GM12874 (cell line): ENCODE measurements at regions not wholly inside any gene's neighbourhood (a gene's known extent, or its start where the extent isn't known, plus 50 kb on each side); places are given as distances from the start of the nearest gene placed in this dataset.

Experiments
- TF ChIP-seq, protein P1 (sequence below): IDR thresholded peaks from 2 replicates; pipeline ENCODE4 v1.5.1; 2011; ENCODE audit warnings: low read depth, mild to moderate bottlenecking, control low read depth, low read length, moderate library complexity; ENCODE audit not compliant: insufficient read depth

DNA sequence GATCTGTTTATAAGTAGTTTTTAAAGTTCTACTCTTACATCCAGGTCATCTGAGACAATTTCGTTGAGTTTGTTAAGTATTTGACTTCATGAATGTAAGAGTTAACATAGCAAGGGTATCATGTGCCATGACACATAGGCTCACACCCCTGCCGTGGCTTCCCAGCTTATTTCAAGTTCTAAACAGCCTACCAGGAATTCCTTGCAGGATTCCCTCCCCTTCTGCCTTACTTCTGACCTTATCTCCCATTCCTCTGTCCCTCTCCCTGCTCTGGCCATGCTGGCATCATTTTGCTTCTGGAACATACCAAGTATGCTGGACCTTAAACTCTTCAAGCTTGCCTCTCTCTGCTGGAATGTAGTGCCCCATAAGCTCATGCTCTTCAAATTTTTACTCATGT, 369.9 kb upstream of the PCDH7 start:
- TF ChIP-seq, protein P1, sequence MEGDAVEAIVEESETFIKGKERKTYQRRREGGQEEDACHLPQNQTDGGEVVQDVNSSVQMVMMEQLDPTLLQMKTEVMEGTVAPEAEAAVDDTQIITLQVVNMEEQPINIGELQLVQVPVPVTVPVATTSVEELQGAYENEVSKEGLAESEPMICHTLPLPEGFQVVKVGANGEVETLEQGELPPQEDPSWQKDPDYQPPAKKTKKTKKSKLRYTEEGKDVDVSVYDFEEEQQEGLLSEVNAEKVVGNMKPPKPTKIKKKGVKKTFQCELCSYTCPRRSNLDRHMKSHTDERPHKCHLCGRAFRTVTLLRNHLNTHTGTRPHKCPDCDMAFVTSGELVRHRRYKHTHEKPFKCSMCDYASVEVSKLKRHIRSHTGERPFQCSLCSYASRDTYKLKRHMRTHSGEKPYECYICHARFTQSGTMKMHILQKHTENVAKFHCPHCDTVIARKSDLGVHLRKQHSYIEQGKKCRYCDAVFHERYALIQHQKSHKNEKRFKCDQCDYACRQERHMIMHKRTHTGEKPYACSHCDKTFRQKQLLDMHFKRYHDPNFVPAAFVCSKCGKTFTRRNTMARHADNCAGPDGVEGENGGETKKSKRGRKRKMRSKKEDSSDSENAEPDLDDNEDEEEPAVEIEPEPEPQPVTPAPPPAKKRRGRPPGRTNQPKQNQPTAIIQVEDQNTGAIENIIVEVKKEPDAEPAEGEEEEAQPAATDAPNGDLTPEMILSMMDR = no peak

DNA sequence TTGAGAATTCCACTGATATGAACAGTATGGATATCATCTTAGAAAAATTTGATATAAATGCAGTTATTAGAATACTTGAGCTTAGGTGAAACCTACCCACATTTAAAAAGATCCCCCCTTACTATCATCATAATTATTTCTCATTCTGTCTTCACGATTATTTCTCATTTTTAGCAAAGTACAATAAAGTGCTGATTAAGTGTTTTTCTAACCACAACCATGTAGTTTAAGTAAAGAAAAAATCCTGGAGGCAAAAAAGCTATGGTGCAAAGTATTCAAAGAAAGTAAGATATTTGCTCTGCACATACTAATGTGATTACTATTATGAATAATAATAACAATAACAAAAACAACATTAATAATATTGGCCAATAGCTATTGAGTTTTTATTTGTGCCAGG, 365.6 kb upstream of the PCDH7 start:
- TF ChIP-seq, protein P1 = no peak

DNA sequence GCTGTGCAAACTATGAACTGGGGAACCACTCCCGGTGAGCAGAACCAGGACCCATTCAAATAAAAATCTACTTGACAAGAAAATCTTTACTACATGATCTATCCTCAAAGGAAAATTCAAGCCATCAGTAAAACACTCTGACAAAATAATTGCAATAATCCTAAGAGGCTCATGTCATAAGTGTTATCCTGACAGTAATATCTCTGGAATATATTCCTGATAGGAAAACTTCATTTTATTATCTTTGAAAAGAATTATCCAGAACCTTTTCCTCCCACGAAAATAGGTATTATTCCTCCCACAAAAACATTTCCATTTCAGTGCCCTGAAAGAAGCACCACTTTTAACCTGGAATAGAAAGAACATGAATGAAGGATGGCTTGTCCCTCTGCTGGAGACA, 357.7 kb upstream of the PCDH7 start:
- TF ChIP-seq, protein P1 = no peak

DNA sequence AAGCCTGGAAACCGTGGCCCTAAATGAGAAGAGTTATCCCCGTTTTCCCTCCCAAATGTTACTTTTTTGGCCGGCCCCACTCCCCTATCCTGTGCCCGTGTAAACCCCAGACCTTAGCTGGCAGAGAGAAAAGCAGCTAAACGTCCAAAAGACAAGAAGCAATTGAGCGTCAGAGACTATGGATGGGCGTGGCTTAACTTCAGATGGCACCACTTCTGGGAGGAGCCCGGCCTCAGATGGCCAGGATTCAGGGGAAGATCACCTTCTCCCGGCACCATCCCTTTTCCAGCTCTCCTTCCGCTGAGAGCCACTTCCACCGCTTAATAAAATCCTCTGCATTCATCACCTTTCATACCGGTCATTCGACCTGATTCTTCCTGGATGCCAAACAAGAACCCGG, 350.1 kb upstream of the PCDH7 start:
- TF ChIP-seq, protein P1 = no peak

DNA sequence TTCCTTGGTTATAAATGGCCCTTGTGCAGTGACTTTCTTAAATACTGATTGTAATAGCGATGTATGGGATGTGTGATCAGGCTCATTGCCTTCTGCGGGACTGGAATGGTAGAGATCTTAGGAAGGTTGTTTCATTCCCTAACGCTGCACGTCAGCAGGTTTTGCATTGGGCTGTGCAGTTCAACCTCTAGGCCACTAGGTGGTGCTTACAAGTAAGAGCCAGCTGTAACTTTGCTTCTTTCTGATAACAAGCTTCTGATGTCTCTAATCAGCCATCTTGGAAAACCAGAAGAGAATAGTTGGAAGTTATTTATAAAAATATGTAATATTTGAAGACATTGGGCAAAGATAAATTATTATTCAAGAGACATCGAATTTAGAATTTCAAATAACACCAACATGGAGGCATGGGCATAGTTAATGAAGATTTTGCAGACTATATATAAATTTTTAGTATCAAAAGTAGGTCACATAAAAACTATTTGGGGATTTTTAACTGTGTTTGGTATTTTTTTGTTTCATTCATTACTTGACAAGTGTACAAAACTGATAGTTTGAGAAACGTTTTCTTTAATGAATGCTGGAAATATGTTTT, 339.7 kb upstream of the PCDH7 start:
- TF ChIP-seq, protein P1 = peak; percentile 82

DNA sequence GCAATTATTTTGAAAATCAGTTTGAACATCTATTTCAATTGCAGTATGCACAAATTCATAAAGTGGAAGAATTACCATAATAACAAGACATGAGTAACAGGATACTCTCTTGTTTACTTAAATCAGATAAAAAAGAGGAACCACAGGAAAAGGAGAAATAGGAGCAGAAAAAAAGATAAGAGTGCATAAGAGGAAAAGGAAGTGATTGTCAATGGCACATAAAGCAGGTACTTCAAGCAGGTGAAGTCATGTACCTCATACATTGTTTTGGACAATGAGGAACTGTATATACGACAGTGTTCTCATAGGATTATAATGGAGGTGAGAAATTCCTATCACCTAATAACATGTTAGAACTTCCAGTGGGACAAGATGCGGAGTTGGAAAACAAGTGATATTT, 334.5 kb upstream of the PCDH7 start:
- TF ChIP-seq, protein P1 = no peak

DNA sequence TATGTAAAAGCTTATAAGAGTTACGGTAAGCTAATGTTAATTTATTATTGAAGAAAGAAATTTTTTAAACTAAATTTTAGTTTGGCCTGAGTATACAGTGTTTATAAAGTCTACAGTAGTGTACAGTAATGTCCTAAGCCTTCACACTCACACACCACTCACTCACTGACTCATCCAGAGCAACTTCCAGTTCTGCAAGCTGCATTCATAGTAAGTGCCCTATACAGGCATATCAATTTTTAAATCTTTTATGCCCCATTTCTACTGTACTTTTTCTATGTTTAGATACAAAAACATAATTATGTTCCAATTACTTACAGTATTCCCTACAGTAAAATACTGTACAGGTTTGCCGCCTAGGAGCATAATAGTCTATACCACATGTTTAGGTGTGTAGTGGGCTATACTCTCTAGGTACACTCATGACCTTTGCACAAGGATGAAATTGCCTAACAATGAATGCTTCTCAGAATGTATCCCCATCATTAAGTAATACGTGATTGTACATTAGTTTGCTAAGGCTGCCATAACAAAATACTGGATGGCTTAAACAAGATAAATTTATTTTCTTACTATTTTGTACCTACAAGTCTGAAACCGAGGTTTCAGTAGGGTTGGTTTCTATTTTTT, 333.8 kb upstream of the PCDH7 start:
- TF ChIP-seq, protein P1 = no peak
